ENCODE measurements at regions not wholly inside any gene's neighbourhood (a gene's known extent, or its start where the extent isn't known, plus 50 kb on each side); places are given as distances from the start of the nearest gene placed in this dataset.

DNA sequence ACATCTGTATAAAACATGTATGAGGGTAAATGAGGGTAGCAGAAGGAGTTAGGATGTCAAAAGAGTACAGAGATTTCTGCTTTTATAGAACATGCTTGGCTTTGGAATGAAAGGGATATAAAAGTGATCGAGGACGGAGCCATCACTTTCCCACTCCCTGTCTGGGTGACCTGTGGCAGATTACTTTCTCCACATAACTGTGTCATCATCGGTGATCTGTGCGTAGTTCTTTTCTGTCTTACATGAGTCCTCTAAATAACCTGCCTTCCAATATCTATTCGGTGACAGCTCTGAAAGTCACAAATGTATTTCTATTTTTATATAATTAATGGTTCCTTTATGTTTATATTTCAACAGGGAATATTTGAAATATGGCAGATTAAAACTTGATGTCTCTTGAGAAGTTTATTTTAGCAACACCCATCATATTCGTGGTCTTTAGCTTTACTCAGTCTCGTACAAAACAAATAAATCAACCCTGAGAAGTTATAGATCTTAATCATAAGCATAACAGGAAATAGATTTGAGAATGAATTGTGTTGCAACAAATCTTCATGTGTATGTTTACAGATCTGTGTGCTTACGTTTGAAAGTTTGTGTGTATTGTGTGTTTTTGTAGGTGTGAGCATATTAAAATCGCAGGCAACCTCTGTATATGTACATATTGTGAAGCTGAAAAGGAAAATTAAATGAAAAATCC lies 1094.3 kb downstream of the EFNB2 start:
- no peak for TF ChIP-seq CTCF (IDR thresholded peaks at IDR 0.05)
- TF ChIP-seq POLR2A (IDR thresholded peaks at IDR 0.05): no peak

All from thyroid gland (tissue), 4 donors.